ENCODE measurements at regions not wholly inside any gene's neighbourhood (a gene's known extent, or its start where the extent isn't known, plus 50 kb on each side); places are given as distances from the start of the nearest gene placed in this dataset.

GRCh38 chr2:117299451-117299850 lies 515.0 kb upstream of the DDX18 start:
- TF ChIP-seq CTCF (IDR thresholded peaks at IDR 0.05) (no peak), POLR2A (IDR thresholded peaks at IDR 0.05) (no peak)
